HUES48 (cell line): ENCODE measurements at regions not wholly inside any gene's neighbourhood (a gene's known extent, or its start where the extent isn't known, plus 50 kb on each side); places are given as distances from the start of the nearest gene placed in this dataset.
"Not testable (repeated sequence)": the region's sequence is repeated elsewhere in the genome, so short reads cannot be mapped to it uniquely, and the experiment has no call there.

ENCODE experiments used
- H3K27ac ChIP-seq: one replicate; pipeline ENCODE4 v1.7.0; 2013; ENCODE audit warnings: low read depth, low read length, inconsistent platforms
- H3K27me3 ChIP-seq: 2 replicates; pipeline ENCODE4 v1.6.1; 2013; ENCODE audit warnings: mild to moderate bottlenecking, low read length; ENCODE audit not compliant: control insufficient read depth, insufficient read depth
- H3K36me3 ChIP-seq: 2 replicates; pipeline ENCODE4 v1.6.1; 2013; ENCODE audit warnings: low read length; ENCODE audit not compliant: control insufficient read depth, insufficient read depth
- H3K4me1 ChIP-seq: 2 replicates; pipeline ENCODE4 v1.6.1; 2013; ENCODE audit warnings: mild to moderate bottlenecking, low read length; ENCODE audit not compliant: control insufficient read depth, insufficient read depth
- H3K4me3 ChIP-seq: 2 replicates; pipeline ENCODE4 v1.5.1; 2013; ENCODE audit warnings: mild to moderate bottlenecking, low read depth, low read length
- H3K9ac ChIP-seq: 2 replicates; pipeline ENCODE4 v1.6.1; 2013; ENCODE audit warnings: mild to moderate bottlenecking, low read depth, low read length, moderate library complexity
- H3K9me3 ChIP-seq: 2 replicates; pipeline ENCODE4 v1.6.1; 2013; ENCODE audit warnings: low read length; ENCODE audit not compliant: control insufficient read depth, insufficient read depth

- no peaks in the 10 kb centered on the region for H3K4me1 ChIP-seq
- H3K9me3 ChIP-seq: no peaks in the 10 kb centered on the region
- H3K27ac ChIP-seq: no peak overlapping the region
- H3K36me3 ChIP-seq: no peaks in the 10 kb centered on the region
- H3K27me3 ChIP-seq: no peaks in the 10 kb centered on the region
- H3K4me3 ChIP-seq: no peak overlapping the region
- H3K9ac ChIP-seq: no peak overlapping the region
Measured at GRCh38 chr7:120079022-120079421, 194.0 kb upstream of the KCND2 start.

- Histone ChIP-seq H3K9me3 (no peaks in the 10 kb centered on the region), H3K36me3 (no peaks in the 10 kb centered on the region), H3K27ac (no peak overlapping the region), H3K4me3 (no peak overlapping the region), H3K27me3 (no peaks in the 10 kb centered on the region), H3K9ac (no peak overlapping the region), H3K4me1 (no peaks in the 10 kb centered on the region)
Measured at GRCh38 chr7:120079704-120080103, 193.3 kb upstream of the KCND2 start.

GRCh38 chr7:120086468-120086867 is 186.5 kb upstream of the KCND2 start:
- not testable (repeated sequence) for H3K4me3 ChIP-seq, H3K27ac ChIP-seq, H3K4me1 ChIP-seq, H3K9me3 ChIP-seq, H3K27me3 ChIP-seq, H3K9ac ChIP-seq, H3K36me3 ChIP-seq

- Histone ChIP-seq H3K4me1 (no peaks in the 10 kb centered on the region), H3K4me3 (no peak overlapping the region), H3K27me3 (no peaks in the 10 kb centered on the region), H3K9me3 (no peaks in the 10 kb centered on the region), H3K9ac (no peak overlapping the region), H3K27ac (no peak overlapping the region), H3K36me3 (no peaks in the 10 kb centered on the region)
Measured at GRCh38 chr7:120089968-120090367, 183.0 kb upstream of the KCND2 start.

GRCh38 chr7:120091807-120092206 is 181.2 kb upstream of the KCND2 start:
- H3K36me3 ChIP-seq: no peaks in the 10 kb centered on the region
- no peak overlapping the region for H3K4me3 ChIP-seq
- no peak overlapping the region for H3K9ac ChIP-seq
- H3K9me3 ChIP-seq: no peaks in the 10 kb centered on the region
- no peaks in the 10 kb centered on the region for H3K4me1 ChIP-seq
- H3K27ac ChIP-seq: no peak overlapping the region
- no peaks in the 10 kb centered on the region for H3K27me3 ChIP-seq

- Histone ChIP-seq H3K4me3 (no peak overlapping the region), H3K27me3 (no peaks in the 10 kb centered on the region), H3K36me3 (no peaks in the 10 kb centered on the region)
Measured at GRCh38 chr7:120097020-120097419, 176.0 kb upstream of the KCND2 start.

GRCh38 chr7:120097774-120098173 is 175.2 kb upstream of the KCND2 start:
- H3K9me3 ChIP-seq: no peaks in the 10 kb centered on the region
- H3K27ac ChIP-seq: no peak overlapping the region
- H3K9ac ChIP-seq: no peak overlapping the region
- no peaks in the 10 kb centered on the region for H3K36me3 ChIP-seq
- no peaks in the 10 kb centered on the region for H3K27me3 ChIP-seq
- H3K4me3 ChIP-seq: no peak overlapping the region
- no peaks in the 10 kb centered on the region for H3K4me1 ChIP-seq

More at GRCh38 chr7:120097020-120097419, 176.0 kb upstream of the KCND2 start:
- Histone ChIP-seq H3K9ac (no peak overlapping the region), H3K9me3 (no peaks in the 10 kb centered on the region), H3K4me1 (no peaks in the 10 kb centered on the region), H3K27ac (no peak overlapping the region)

GRCh38 chr7:120108376-120108775 is 164.6 kb upstream of the KCND2 start:
- H3K4me3 ChIP-seq: no peak overlapping the region
- H3K27me3 ChIP-seq: no peaks in the 10 kb centered on the region
- H3K4me1 ChIP-seq: no peaks in the 10 kb centered on the region
- no peak overlapping the region for H3K27ac ChIP-seq
- no peaks in the 10 kb centered on the region for H3K36me3 ChIP-seq
- no peak overlapping the region for H3K9ac ChIP-seq
- H3K9me3 ChIP-seq: peaks cover 36% of the 10 kb centered on the region

- H3K4me3 ChIP-seq: no peak overlapping the region
- H3K4me1 ChIP-seq: no peaks in the 10 kb centered on the region
- H3K9ac ChIP-seq: no peak overlapping the region
Measured at GRCh38 chr7:120110169-120110568, 162.8 kb upstream of the KCND2 start.

GRCh38 chr7:120114626-120115025 is 158.3 kb upstream of the KCND2 start:
- no peak overlapping the region for H3K27ac ChIP-seq
- no peak overlapping the region for H3K9ac ChIP-seq
- no peaks in the 10 kb centered on the region for H3K27me3 ChIP-seq
- H3K36me3 ChIP-seq: no peaks in the 10 kb centered on the region
- no peaks in the 10 kb centered on the region for H3K4me1 ChIP-seq
- H3K4me3 ChIP-seq: no peak overlapping the region
- H3K9me3 ChIP-seq: peaks cover 37% of the 10 kb centered on the region

More at GRCh38 chr7:120110169-120110568, 162.8 kb upstream of the KCND2 start:
- H3K36me3 ChIP-seq: no peaks in the 10 kb centered on the region
- no peaks in the 10 kb centered on the region for H3K27me3 ChIP-seq
- H3K9me3 ChIP-seq: peaks cover 36% of the 10 kb centered on the region
- no peak overlapping the region for H3K27ac ChIP-seq

- Histone ChIP-seq H3K36me3 (no peaks in the 10 kb centered on the region), H3K27ac (no peak overlapping the region), H3K4me1 (no peaks in the 10 kb centered on the region), H3K4me3 (no peak overlapping the region), H3K9me3 (peaks cover 1% of the 10 kb centered on the region; the same call in 1 of the 2 replicates), H3K9ac (no peak overlapping the region), H3K27me3 (no peaks in the 10 kb centered on the region)
Measured at GRCh38 chr7:120123528-120123927, 149.4 kb upstream of the KCND2 start.
